Urinary bladder (tissue), 3 donors: ENCODE measurements at regions not wholly inside any gene's neighbourhood (a gene's known extent, or its start where the extent isn't known, plus 50 kb on each side); places are given as distances from the start of the nearest gene placed in this dataset.
"Not testable (repeated sequence)": the region's sequence is repeated elsewhere in the genome, so short reads cannot be mapped to it uniquely, and the experiment has no call there.

ENCODE experiments used
- DNase-seq: peaks from one replicate; pipeline ENCODE4 v3.0.0-alpha.2; 2015; ENCODE audit errors: extremely low spot score
- H3K27ac ChIP-seq: one replicate; pipeline ENCODE4 v1.5.1; 2013; ENCODE audit warnings: low read depth, mild to moderate bottlenecking, moderate library complexity
- H3K36me3 ChIP-seq: one replicate; pipeline ENCODE4 v1.6.1; 2013; ENCODE audit warnings: mild to moderate bottlenecking, moderate library complexity; ENCODE audit not compliant: insufficient read depth
- H3K4me1 ChIP-seq: one replicate; pipeline ENCODE4 v1.6.1; 2013; ENCODE audit warnings: mild to moderate bottlenecking, moderate library complexity; ENCODE audit not compliant: insufficient read depth
- H3K4me3 ChIP-seq: one replicate; pipeline ENCODE4 v1.5.1; 2013; ENCODE audit warnings: low read depth, low read length
- whole genome bisulfite sequencing: extraction: QIAGEN DNeasy Blood & Tissue Kit; methylation state at CpG from one replicate; pipeline ENCODE4 v1.1.7; 2013; 5-methylcytosine and 5-hydroxymethylcytosine counted together
- donor health status: healthy with polysubstance abuse.
- donor health status: healthy.

DNA sequence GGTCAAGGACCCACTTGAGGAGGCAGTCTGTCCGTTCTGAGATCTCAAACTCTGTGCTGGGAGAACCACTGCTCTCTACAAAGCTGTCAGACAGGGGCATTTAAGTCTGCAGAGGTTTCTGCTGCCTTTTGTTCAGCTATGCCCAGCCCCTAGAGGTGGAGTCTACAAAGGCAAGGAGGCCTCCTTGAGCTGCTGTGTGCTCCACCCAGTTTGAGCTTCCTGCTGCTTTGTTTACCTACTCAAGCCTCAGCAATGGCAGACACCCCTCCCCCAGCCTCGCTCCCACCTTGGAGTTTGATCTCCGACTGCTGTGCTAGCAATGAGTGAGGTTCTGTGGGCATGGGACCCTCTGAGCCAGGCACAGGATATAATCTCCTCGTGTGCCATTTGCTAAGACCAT, 156.8 kb upstream of the ARPP21 start:
- not testable (repeated sequence) for H3K27ac ChIP-seq, H3K4me3 ChIP-seq, DNase-seq, H3K36me3 ChIP-seq, H3K4me1 ChIP-seq
- 74% methylated on average over 4 of the region's 4 CpGs for WGBS

GRCh38 chr3:35483131-35483530, 156.2 kb upstream of the ARPP21 start:
- WGBS: 55% methylated on average over 3 of the region's 3 CpGs
- no peak overlapping the region for H3K4me3 ChIP-seq
- no peaks in the 10 kb centered on the region for H3K4me1 ChIP-seq
- H3K36me3 ChIP-seq: no peaks in the 10 kb centered on the region
- DNase-seq: no peak
- H3K27ac ChIP-seq: no peak overlapping the region

- H3K27ac ChIP-seq: no peak overlapping the region
- no peaks in the 10 kb centered on the region for H3K4me1 ChIP-seq
- WGBS: 57% methylated on average over 1 of the region's 1 CpG
- DNase-seq: no peak
- H3K4me3 ChIP-seq: no peak overlapping the region
- no peaks in the 10 kb centered on the region for H3K36me3 ChIP-seq
Observed at GRCh38 chr3:35484929-35485530, 154.3 kb upstream of the ARPP21 start.

DNA sequence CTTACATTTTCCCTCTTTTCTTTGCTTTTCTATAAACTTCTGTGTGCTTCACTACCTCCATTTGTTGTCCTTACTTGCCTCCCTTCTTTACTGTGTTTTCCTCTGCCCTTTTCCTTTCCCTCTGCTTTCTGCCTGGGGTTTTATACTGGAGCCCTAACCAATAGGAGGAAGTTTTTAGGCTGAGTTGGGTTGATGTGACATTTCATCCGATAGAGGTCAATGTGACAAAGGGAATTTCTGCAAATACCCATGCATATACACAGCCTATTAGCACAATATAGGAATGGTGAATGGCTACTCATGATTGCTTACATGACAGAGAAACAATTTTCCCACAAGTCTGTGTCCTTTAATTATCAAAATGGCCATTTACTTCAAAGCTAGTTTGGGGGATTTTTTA, 153.0 kb upstream of the ARPP21 start:
- DNase-seq: no peak
- Histone ChIP-seq H3K36me3 (no peaks in the 10 kb centered on the region), H3K27ac (no peak overlapping the region), H3K4me1 (no peaks in the 10 kb centered on the region), H3K4me3 (no peak overlapping the region)
- 59% methylated on average over 1 of the region's 1 CpG for WGBS

GRCh38 chr3:35487376-35487775, 151.9 kb upstream of the ARPP21 start:
- WGBS: 62% methylated on average over 2 of the region's 2 CpGs
- Histone ChIP-seq H3K36me3 (no peaks in the 10 kb centered on the region), H3K27ac (no peak overlapping the region), H3K4me1 (no peaks in the 10 kb centered on the region), H3K4me3 (no peak overlapping the region)
- DNase-seq: no peak

GRCh38 chr3:35488526-35488925, 150.8 kb upstream of the ARPP21 start:
- 84% methylated on average over 1 of the region's 1 CpG for WGBS
- Histone ChIP-seq H3K4me1 (no peaks in the 10 kb centered on the region), H3K27ac (no peak overlapping the region), H3K36me3 (no peaks in the 10 kb centered on the region), H3K4me3 (no peak overlapping the region)
- no peak for DNase-seq

GRCh38 chr3:35492841-35493240, 146.5 kb upstream of the ARPP21 start:
- H3K36me3 ChIP-seq: no peaks in the 10 kb centered on the region
- H3K4me3 ChIP-seq: no peak overlapping the region
- no peaks in the 10 kb centered on the region for H3K4me1 ChIP-seq
- DNase-seq: no peak
- H3K27ac ChIP-seq: no peak overlapping the region
- WGBS: 54% methylated on average over 2 of the region's 2 CpGs

DNA sequence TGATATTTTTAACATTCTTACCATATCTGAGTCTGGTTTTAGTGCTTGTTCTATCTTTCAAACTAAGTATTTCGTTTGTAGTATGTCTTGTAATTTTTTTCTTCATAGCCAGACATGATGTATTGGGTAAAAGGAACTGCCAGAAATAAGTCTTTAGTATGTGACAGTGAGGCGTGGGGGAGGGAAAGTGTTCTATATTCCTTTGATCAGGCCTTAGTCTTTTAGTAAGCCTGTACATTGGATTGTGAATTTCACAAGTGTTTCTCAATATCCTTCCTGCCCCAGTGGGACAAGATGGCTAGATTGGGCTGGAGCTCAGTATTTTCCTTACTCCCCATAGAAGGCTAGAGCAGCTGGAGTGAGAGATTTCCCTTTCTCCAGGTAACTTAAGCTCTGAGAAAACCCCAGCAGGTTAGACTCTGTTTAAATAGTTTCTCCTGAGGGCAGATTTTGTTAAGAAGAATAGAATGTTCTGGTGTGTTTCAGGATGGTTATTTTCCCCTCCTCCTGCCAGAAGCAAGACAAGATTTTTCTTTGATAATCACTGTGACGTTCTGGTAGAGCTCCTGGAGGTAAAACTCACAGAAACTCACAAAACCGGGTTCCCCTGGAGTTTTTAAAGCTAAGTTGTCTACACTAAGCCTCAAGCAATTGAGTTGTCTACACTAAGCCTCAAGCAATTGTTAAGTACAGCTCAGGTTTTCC, 140.7 kb upstream of the ARPP21 start:
- Histone ChIP-seq H3K36me3 (no peaks in the 10 kb centered on the region), H3K27ac (no peak overlapping the region), H3K4me3 (no peak overlapping the region), H3K4me1 (no peaks in the 10 kb centered on the region)
- 53% methylated on average over 4 of the region's 4 CpGs for WGBS
- DNase-seq: no peak

- DNase-seq: no peak
- 57% methylated on average over 3 of the region's 3 CpGs for WGBS
- Histone ChIP-seq H3K27ac (no peak overlapping the region), H3K4me1 (no peaks in the 10 kb centered on the region), H3K36me3 (no peaks in the 10 kb centered on the region), H3K4me3 (no peak overlapping the region)
Observed at GRCh38 chr3:35500641-35501350, 138.5 kb upstream of the ARPP21 start.

GRCh38 chr3:35502699-35503098, 136.6 kb upstream of the ARPP21 start:
- DNase-seq: no peak
- no peak overlapping the region for H3K4me3 ChIP-seq
- no peaks in the 10 kb centered on the region for H3K36me3 ChIP-seq
- H3K27ac ChIP-seq: no peak overlapping the region
- no peaks in the 10 kb centered on the region for H3K4me1 ChIP-seq

GRCh38 chr3:35505181-35505580, 134.1 kb upstream of the ARPP21 start:
- no peaks in the 10 kb centered on the region for H3K36me3 ChIP-seq
- no peak overlapping the region for H3K27ac ChIP-seq
- DNase-seq: no peak
- 32% methylated on average over 7 of the region's 7 CpGs for WGBS
- no peak overlapping the region for H3K4me3 ChIP-seq
- H3K4me1 ChIP-seq: no peaks in the 10 kb centered on the region

DNA sequence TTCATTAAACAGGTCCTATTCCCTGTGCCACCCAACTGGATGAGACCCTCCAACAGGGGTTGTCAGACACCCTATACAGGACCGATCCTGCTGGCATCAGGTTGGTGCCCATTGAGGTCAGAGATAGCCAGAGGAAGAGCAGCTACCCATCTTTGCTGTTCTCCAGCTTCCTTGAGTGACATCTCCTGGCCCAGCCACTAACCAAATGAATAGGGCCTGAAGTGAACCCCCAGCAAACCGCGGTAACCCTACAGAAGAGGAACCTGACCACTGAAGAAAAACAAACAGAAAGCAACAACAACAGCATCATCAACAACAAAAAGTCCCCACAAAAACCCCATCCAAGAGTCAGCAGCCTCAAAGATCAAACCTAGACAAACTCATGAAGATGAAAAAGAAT, 133.6 kb upstream of the ARPP21 start:
- Histone ChIP-seq H3K27ac (no peak overlapping the region), H3K4me3 (no peak overlapping the region), H3K4me1 (no peaks in the 10 kb centered on the region), H3K36me3 (no peaks in the 10 kb centered on the region)
- WGBS: 96% methylated on average over 3 of the region's 3 CpGs
- no peak for DNase-seq

- Histone ChIP-seq H3K4me3 (no peak overlapping the region), H3K27ac (no peak overlapping the region), H3K4me1 (no peaks in the 10 kb centered on the region), H3K36me3 (no peaks in the 10 kb centered on the region)
- no peak for DNase-seq
Observed at GRCh38 chr3:35519936-35520335, 119.4 kb upstream of the ARPP21 start.

DNA sequence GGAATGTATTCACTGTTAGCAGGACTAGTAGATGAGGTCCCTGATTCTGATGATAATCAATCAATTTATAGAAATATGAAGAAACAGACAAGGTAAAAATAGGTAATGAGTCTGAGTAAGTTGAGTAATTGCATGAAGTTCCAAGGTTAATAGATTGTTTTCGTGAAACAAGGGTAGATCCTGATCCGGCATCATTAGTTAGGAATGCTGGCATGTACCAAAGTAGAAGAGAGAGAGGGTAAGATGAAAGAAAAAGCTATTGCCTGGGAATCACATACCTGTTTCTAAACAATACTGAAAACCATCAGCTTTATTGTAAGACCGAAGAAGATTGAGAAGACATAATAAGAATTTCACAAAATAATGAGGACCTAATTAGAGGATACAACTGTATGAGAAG, 118.1 kb upstream of the ARPP21 start:
- WGBS: 86% methylated on average over 3 of the region's 3 CpGs
- H3K4me3 ChIP-seq: no peak overlapping the region
- no peak for DNase-seq
- H3K4me1 ChIP-seq: no peaks in the 10 kb centered on the region
- H3K36me3 ChIP-seq: no peaks in the 10 kb centered on the region
- no peak overlapping the region for H3K27ac ChIP-seq
